ENCODE measurements at regions not wholly inside any gene's neighbourhood (a gene's known extent, or its start where the extent isn't known, plus 50 kb on each side); places are given as distances from the start of the nearest gene placed in this dataset.

GRCh38 chr7:46489106-46489505 is 568.0 kb upstream of the IGFBP3 start:
- TF ChIP-seq CTCF (conservative IDR thresholded peaks at IDR 0.05; ENCODE audit: low read length) (no peak), EZH2phosphoT487 (IDR thresholded peaks at IDR 0.05; ENCODE audit: borderline replicate concordance, low read depth, low read length) (no peak)
